Smooth muscle cell (in vitro differentiated cells): ENCODE measurements at regions not wholly inside any gene's neighbourhood (a gene's known extent, or its start where the extent isn't known, plus 50 kb on each side); places are given as distances from the start of the nearest gene placed in this dataset.

ENCODE experiments used
- DNase-seq: peaks from one replicate; lab custom pipeline; 2025; ENCODE audit not compliant: unreplicated experiment; lab: John Stamatoyannopoulos, UW
- H2AFZ ChIP-seq: fragments of 200-600 bp; sonication (generic); 2 replicates; pipeline ENCODE4 v1.6.0; 2016; ENCODE audit warnings: antibody characterized with exemption, low read depth, mild to moderate bottlenecking
- H3F3A ChIP-seq: fragments of 200-600 bp; sonication (generic); 2 replicates; pipeline ENCODE4 v1.6.0; 2017; ENCODE audit warnings: antibody characterized with exemption, low read depth
- H3K27ac ChIP-seq: fragments of 200-600 bp; sonication (generic); 2 replicates; pipeline ENCODE4 v1.5.1; 2016; ENCODE audit warnings: low read depth, mild to moderate bottlenecking
- H3K27me3 ChIP-seq: fragments of 200-600 bp; sonication (generic); 2 replicates; pipeline ENCODE4 v1.6.1; 2016; ENCODE audit warnings: low read depth, mild to moderate bottlenecking
- H3K36me3 ChIP-seq: fragments of 200-600 bp; sonication (generic); 2 replicates; pipeline ENCODE4 v1.5.1; 2016; ENCODE audit warnings: low read depth
- H3K4me1 ChIP-seq: fragments of 200-600 bp; sonication (generic); 2 replicates; pipeline ENCODE4 v1.5.1; 2016; ENCODE audit warnings: low read depth
- H3K4me2 ChIP-seq: fragments of 200-600 bp; sonication (generic); 2 replicates; pipeline ENCODE4 v1.6.0; 2016; ENCODE audit warnings: mild to moderate bottlenecking
- H3K4me3 ChIP-seq: fragments of 200-600 bp; sonication (generic); 2 replicates; pipeline ENCODE4 v1.5.1; 2016; ENCODE audit warnings: mild to moderate bottlenecking
- H3K79me2 ChIP-seq: fragments of 200-600 bp; sonication (generic); 2 replicates; pipeline ENCODE4 v1.6.0; 2016; ENCODE audit warnings: low read depth, mild to moderate bottlenecking
- H3K9ac ChIP-seq: fragments of 200-600 bp; sonication (generic); 2 replicates; pipeline ENCODE4 v1.6.0; 2016; ENCODE audit warnings: low read depth
- H3K9me3 ChIP-seq: fragments of 200-600 bp; sonication (generic); replicated peaks from 2 replicates; pipeline ENCODE4 v1.5.1; 2016; ENCODE audit warnings: low read depth
- H4K20me1 ChIP-seq: fragments of 200-600 bp; sonication (generic); 2 replicates; pipeline ENCODE4 v1.6.0; 2016; ENCODE audit warnings: low read depth
- WGBS: methylation state at CpG from one replicate; pipeline ENCODE4 v1.1.7; 2016; ENCODE audit warnings: low lambda C conversion rate; 5-methylcytosine and 5-hydroxymethylcytosine counted together
- TF ChIP-seq, protein P1 (sequence below): fragments of 200-600 bp; sonication (generic); IDR thresholded peaks from 2 replicates; pipeline ENCODE4 v1.5.1; 2017; ENCODE audit warnings: borderline replicate concordance, mild to moderate bottlenecking, antibody characterized with exemption; ENCODE audit not compliant: insufficient read depth, poor library complexity, severe bottlenecking

DNA sequence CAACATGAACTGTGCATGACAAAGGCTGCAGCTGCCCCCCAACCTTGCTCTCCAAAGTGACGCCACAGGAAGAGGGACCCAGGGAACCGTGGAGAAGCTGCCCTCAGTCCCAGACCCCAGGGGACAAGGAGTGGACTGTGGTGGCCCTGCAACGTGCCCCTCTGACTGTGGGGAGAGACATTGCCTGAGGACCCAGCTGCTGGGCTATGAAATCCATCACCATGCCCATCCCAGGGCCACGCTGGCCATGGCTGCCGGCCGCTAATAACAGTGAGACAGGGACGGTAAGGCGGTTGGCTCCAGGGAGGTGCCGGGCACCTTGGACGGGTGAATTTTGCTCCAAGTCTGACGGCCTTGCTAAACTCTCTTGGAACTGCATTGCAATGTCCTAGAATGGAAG, 211.3 kb upstream of the HDAC4 start:
- DNase-seq: no peak
- TF ChIP-seq, protein P1, sequence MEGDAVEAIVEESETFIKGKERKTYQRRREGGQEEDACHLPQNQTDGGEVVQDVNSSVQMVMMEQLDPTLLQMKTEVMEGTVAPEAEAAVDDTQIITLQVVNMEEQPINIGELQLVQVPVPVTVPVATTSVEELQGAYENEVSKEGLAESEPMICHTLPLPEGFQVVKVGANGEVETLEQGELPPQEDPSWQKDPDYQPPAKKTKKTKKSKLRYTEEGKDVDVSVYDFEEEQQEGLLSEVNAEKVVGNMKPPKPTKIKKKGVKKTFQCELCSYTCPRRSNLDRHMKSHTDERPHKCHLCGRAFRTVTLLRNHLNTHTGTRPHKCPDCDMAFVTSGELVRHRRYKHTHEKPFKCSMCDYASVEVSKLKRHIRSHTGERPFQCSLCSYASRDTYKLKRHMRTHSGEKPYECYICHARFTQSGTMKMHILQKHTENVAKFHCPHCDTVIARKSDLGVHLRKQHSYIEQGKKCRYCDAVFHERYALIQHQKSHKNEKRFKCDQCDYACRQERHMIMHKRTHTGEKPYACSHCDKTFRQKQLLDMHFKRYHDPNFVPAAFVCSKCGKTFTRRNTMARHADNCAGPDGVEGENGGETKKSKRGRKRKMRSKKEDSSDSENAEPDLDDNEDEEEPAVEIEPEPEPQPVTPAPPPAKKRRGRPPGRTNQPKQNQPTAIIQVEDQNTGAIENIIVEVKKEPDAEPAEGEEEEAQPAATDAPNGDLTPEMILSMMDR: no peak
- Histone ChIP-seq H3K27me3 (no peaks in the 10 kb centered on the region), H2AFZ (no peak overlapping the region), H3K9ac (no peak overlapping the region), H4K20me1 (no peaks in the 10 kb centered on the region), H3K9me3 (no peaks in the 10 kb centered on the region), H3K79me2 (no peaks in the 10 kb centered on the region), H3F3A (no peaks in the 10 kb centered on the region), H3K4me2 (no peak overlapping the region), H3K27ac (no peak overlapping the region), H3K4me1 (no peaks in the 10 kb centered on the region), H3K4me3 (no peak overlapping the region), H3K36me3 (no peaks in the 10 kb centered on the region)
- 88% methylated on average over 11 of the region's 11 CpGs for whole genome bisulfite sequencing

DNA sequence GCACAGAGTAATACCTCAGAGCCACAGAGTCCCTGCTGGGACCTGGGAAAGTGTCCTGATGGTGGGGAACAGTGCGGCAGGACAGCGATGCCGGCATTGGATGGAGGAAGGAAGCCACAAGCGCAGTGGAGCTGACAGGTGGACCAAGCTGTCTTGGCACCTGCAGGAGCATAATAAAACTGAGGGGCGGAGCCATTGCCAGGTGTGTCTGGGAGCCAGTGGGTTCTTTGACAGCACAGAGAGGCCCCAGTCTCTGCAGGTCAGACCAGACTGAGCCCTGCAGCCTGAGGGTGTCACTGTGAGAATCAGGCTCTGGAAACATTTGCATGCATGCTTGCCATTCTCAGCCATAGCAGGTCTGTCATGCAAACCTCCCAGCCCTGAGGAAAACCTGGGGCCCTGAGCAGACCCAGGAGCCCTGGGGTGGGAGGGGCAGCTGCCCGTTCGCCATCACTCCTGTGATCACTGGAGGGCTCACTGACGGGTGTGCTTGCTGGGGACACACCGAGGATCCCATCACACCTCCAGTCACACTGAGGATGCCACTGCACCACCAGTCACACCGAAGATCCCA, 210.5 kb upstream of the HDAC4 start:
- H3K9ac ChIP-seq: no peak overlapping the region
- H3K4me3 ChIP-seq: no peak overlapping the region
- H2AFZ ChIP-seq: no peak overlapping the region
- no peaks in the 10 kb centered on the region for H3F3A ChIP-seq
- no peaks in the 10 kb centered on the region for H4K20me1 ChIP-seq
- TF ChIP-seq, protein P1: no peak
- H3K27ac ChIP-seq: no peak overlapping the region
- H3K4me2 ChIP-seq: no peak overlapping the region
- no peaks in the 10 kb centered on the region for H3K4me1 ChIP-seq
- no peaks in the 10 kb centered on the region for H3K79me2 ChIP-seq
- H3K36me3 ChIP-seq: no peaks in the 10 kb centered on the region
- H3K9me3 ChIP-seq: no peaks in the 10 kb centered on the region
- H3K27me3 ChIP-seq: no peaks in the 10 kb centered on the region
- 92% methylated on average over 10 of the region's 10 CpGs for WGBS
- DNase-seq: no peak

DNA sequence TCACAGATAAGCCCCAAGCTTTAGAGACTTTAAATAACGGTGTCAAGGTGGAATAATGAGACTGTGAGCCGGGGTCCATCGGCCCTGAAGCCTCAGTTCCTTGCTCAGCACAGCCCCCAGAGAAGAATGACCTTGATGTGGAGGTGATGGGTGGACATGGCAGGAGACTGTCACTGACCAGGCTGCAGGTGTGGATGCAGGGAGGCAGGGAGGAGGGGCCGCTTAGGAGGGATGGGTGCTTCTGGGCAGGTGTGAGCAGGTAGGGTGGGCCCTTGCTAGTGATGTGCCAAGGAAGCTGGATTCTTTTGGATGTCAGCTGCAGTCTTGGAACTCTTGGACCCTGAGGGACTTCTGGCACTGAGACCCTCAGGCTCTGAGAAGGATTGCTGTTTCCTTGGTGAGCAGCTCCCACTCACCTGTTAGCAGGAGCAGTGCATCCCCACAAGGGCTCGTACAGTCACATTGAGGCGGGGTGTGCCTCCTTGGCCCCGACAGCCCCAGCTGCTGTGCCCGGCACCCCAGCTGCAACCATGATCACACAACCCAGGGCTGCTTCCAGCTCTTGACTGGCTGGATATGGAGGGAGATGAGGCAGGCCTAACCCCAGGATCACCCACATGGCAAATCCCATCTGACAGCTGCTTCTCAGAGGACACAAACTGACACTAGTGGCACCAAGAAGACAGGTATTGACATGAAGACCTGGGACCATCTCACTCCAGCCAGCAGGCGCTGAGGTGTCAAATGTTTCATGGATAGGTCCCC, 209.8 kb upstream of the HDAC4 start:
- Histone ChIP-seq H3K36me3 (no peaks in the 10 kb centered on the region), H3K79me2 (no peaks in the 10 kb centered on the region), H3K4me1 (no peaks in the 10 kb centered on the region), H3F3A (no peaks in the 10 kb centered on the region), H2AFZ (no peak overlapping the region), H3K27me3 (no peaks in the 10 kb centered on the region), H3K4me3 (no peak overlapping the region), H4K20me1 (no peaks in the 10 kb centered on the region), H3K4me2 (no peak overlapping the region), H3K9ac (no peak overlapping the region), H3K27ac (no peak overlapping the region), H3K9me3 (no peaks in the 10 kb centered on the region)
- 93% methylated on average over 9 of the region's 9 CpGs for WGBS
- TF ChIP-seq, protein P1: no peak
- no peak for DNase-seq
